T47D (cell line): ENCODE measurements at regions not wholly inside any gene's neighbourhood (a gene's known extent, or its start where the extent isn't known, plus 50 kb on each side); places are given as distances from the start of the nearest gene placed in this dataset.

Experiments used
- DNase-seq, 2 experiments: peaks; one replicate each; pipeline versions ENCODE4 v3.0.0 to v3.0.0-alpha.2; 2011 to 2012; ENCODE audit warnings: low read depth in 1 of 2, low spot score in 1 of 2
- JUND ChIP-seq: IDR thresholded peaks from 2 replicates; pipeline ENCODE4 v1.6.1; 2012; ENCODE audit warnings: low read depth
- in situ Hi-C: cut with HindIII; loops from 2 replicates; pipeline ENCODE4 v1.10.0; 2016; ENCODE audit warnings: low sequenced_read_pairs, low pct_unique_long_range_greater_than_20kb

DNA sequence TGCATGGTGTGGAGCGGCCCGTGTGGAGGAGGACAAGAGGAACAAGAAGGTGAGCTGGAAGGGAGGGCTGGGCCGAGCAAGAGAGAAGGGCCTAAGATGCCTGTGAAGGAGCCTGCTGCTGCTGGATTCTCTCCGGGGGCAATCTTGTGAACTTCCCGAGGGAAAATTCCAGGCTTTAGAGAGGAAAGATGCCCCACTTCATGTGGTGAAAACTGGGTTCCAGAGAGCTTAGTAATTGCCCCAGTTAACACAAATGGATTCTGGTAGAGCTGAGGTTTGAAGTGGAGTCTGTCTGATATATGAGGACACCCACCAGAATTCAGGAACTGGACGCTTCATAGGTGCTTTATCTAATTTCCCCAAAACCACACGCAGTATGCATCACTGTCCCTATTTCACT, 114.1 kb upstream of the ZMIZ1 start:
- no peak for TF ChIP-seq JUND
- in situ Hi-C loops: no loop called here
- no peak for DNase-seq

DNA sequence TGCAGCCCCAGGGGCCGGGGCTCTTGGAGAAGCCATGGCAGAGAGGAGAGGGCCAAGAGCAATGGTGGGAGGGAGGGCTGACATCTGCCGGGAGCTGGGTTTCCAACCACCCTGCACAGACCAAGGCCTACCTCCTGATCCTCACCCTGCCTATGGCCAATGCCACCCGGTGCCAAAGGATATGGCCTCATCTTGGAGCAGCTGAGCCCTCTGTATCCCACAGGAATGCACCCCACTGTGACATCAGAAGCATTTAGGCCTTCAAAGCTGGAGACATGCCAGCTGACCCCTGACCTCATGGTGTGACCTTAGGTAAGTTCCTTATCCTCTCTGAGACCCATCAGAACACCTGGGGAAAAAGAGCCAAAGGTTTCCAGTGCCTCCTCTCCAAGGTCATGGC, 113.6 kb upstream of the ZMIZ1 start:
- DNase-seq: no peak
- TF ChIP-seq JUND: no peak
- in situ Hi-C loops: no loop called here

DNA sequence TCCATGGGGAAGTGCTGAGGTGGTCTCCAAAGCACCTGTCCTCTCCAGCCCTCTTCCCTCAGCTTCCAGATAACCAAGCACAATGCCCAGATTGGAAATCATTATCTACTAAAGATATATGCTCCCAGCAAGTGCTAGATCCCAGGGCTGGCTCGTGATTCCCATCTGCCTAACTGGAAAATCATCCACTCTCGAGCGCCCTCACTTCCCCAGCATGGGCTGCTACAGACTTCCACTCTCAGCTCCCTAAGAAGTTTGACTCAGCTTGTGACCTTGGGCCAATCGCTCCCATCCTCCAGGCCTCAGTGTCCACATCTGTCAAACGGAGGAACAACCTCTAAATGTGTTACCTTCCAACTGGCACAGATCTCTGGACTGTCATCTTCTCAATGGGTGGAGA, 112.4 kb upstream of the ZMIZ1 start:
- in situ Hi-C loops: no loop called here
- no peak for DNase-seq
- TF ChIP-seq JUND: no peak

DNA sequence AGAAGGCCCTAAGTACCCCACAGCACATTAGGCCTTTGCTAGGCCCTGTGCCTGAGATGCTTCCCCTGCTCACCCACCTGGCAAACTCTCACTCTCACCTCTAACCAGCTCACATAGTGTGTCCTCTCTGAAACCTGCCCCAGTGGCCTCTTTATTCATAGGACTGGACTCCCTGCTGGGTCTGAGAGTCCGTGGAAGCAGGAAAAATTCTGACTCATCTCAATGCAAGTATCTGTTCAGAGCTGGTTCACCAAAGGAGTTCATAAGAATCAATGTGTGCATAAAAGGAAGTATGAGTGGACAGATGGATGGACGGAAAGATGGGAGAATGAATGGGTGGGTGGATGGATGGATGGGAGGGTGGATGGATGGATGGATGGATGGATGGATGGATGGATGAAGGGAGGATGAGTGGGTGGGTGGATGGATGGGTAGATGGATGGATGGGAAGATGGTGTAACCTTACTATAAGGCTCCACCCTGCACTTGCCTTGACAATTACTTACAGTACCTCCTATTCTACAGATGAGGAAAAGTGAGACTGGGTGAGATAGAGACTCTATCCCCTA, 111.2 kb upstream of the ZMIZ1 start:
- in situ Hi-C loops: no loop called here
- no peak for DNase-seq
- TF ChIP-seq JUND: no peak

DNA sequence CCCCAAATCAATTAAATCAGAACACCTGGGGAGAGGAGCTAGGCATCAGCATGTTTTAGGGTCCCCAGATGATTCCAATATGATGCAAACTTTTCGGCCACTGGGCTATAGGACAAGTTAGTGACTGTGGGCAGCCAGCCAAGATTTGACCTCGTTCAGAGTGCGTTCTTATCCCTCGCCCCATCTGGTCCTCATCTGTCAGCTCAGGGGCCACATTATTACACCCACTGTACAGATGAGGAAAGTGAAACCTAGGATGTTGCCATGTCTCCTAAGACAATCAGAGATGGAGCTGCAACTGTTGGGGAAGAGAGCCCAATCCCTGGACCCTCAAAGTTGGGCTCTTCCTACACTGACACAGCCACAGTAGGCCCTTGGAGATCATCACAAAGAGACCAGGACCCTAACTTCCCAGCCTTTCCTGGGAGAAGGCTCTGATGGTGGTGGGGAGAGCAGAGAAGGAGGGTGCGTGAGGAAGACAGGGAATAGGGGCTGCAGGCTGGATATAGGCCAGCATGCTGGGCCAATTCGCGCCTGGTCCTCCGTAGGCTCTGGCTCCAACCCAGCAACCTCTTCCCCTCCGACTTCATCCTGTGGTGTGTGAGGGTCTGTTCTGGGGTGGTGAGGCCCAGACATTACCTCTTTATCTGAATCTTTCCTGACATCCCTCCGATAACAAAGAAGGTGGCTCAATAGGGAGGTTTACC, 109.4 kb upstream of the ZMIZ1 start:
- DNase-seq: no peak
- no peak for TF ChIP-seq JUND
- in situ Hi-C loops: no loop called here

DNA sequence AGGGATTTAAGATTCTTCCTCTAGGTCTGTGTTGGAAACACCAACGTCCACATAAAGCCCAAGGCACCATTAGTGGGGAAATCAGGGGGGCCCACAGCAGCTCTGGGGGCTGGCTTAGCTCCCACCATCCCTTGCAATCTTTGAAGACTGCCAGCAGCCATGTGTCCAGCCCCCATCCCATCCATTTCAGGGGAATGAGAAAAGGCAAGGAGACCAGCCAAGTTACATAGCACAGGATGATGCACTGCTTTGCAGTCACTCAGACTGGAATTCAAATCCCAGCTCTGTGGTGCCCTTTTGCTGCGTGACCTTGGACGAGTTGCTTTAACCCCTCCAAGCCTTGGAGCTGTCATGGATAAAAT, 108.9 kb upstream of the ZMIZ1 start:
- in situ Hi-C loops: no loop called here
- DNase-seq: no peak
- no peak for TF ChIP-seq JUND

DNA sequence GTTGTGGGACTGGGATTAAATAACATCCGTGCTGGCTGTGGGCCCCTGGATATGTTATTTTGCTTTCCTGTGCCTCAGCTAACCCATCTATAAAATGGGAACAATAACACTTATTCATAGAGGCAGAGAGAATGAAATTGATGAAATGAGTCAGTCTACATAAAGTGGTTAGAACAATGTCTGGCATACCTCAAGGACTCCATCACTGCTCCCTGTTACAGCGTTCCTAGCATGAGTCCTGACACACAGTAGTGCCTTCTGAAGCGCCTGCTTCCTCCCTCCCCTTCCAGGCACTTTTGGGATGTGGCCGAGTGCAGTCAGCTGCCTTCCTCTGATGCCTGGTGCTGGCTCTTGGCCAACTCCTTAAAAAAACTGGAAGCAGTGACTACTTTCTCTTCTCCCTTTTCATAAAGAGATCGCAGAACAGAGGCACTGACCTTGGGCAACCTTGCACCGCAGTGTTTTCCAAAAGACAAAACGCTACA, 108.4 kb upstream of the ZMIZ1 start:
- DNase-seq: no peak
- in situ Hi-C loops: no loop called here
- TF ChIP-seq JUND: no peak

DNA sequence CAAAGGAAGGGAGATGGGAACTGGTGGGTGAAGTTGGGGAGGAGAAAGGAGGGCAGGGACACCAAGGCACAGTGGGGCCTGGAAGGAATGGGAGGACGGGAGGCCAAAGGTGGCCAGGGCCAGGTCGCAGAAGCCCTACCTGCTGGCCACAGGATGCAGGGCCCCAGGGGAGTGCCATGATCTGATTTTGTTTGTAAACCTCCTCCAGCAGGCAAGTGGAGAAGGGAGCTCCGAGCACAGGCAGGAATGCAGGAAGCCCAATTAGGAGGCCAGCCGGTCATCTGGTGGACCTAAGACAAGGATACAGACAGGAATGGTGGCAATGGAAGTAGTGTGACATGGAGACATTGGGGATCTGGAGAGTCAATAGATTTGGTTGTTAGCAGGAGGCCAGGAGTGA, 107.0 kb upstream of the ZMIZ1 start:
- no peak for TF ChIP-seq JUND
- in situ Hi-C loops: no loop called here
- DNase-seq: no peak

DNA sequence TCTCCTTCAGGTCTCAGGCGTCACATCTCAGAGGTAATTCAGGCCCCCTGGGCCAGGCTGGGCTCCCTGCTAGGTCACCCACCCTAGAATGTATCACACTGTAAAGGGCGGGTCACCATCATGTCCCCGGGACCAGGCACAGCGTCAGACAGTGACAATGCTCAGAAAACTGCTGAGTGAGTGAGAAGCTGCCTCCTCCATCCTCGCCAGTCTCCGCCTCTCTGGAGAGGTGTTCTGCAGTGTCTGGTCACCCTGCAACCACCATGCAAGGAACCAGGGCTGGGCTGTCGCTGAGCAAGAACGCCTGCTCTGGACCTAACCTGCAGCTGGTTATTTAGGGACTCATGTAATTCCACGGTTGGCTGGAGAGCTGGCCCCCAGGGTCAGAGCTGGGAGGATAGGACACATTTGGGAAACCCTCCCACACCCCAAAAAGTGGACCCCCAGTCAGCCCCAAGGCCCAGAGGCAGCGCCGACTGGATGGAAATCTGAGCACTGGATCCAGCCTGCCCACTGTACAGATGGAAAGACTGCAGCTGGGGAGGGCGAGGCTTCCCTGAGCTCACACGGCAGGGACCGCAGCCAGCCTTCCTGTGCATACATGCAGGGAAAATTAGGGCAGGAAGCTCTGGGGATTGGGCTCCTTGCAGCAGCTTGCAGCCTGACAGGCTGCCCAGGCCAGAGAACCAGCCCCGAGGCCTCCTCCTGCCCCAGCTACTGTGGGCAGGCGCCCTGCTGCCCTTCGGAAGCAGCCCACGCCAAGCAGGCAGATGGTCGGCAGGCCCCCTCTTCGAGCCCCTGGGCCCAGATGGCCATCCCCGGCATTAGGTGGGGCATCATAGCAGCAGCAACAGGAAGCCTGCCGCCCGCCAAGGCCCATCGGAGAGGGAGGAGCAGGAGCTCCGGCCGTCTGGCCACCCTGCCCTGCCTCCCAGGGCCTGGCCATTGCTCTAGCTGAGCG, 105.4 kb upstream of the ZMIZ1 start:
- DNase-seq: no peak
- in situ Hi-C loops: no loop called here
- TF ChIP-seq JUND: no peak

DNA sequence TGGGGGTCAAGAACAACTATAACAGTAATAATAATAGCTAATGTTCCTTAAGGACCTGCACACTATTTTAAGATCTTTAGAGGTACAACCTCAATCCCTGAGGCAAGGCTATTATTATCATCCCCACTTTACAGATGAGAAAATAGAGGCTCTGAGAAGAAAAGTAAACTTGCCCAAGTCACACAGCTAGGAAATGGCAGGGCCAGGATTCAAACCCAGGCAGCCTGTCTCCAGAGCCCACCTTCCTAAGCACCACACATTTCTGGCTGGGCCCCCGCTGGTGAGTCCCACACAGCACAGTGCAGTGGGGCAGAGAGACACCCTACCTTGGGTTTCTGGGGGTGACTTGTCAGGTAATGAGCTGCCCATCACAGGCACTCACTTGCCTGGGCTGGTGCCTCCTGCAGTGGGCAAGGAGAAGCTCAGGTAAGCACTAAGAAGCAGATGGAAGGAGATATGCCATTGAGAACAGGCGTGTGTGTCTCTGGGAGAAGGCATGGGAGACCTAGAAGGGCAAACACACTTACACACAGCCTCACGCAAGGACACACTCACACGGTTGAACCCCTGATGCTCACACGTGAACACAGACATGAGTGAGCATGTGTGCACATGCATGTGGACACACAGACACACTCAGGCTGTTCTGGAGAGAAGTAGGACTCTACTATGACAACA, 104.4 kb upstream of the ZMIZ1 start:
- in situ Hi-C loops: no loop called here
- no peak for TF ChIP-seq JUND
- no peak for DNase-seq

DNA sequence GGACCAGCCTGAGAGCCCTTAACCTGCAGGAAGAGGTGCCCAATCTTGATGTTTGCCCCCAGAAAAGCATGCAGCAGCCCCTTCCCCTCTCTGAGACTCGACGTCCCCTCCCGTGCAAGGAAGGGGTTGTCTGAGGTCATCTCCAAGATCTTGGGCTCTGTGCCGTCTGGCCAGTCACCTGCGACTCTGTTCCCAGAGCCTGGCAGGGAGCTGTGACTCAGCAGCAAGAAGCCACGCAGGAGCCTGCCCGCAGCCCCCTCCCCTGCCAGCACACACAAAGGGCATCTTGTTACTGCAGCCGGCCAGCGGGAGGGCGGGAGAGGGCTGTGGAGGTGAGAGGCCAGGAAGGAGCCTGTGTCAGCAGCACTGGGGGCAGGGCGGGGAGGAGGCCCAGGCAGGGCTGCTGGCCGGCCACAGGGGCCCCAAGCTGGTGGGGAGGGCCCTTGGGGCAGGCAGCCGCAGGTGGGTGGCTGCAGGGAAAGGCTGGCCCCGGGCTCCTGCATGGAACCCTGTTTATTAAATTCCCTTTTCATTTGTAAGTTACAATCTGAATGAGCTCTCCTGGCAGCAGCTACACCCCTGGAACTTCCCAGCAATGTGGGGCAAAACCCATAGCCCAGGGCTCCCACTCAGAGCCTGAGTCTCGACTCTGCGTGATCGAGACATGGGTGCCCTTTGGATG, 103.7 kb upstream of the ZMIZ1 start:
- in situ Hi-C loops: no loop called here
- DNase-seq: peak in 1 of 2 experiments; percentile 35
- TF ChIP-seq JUND: no peak

DNA sequence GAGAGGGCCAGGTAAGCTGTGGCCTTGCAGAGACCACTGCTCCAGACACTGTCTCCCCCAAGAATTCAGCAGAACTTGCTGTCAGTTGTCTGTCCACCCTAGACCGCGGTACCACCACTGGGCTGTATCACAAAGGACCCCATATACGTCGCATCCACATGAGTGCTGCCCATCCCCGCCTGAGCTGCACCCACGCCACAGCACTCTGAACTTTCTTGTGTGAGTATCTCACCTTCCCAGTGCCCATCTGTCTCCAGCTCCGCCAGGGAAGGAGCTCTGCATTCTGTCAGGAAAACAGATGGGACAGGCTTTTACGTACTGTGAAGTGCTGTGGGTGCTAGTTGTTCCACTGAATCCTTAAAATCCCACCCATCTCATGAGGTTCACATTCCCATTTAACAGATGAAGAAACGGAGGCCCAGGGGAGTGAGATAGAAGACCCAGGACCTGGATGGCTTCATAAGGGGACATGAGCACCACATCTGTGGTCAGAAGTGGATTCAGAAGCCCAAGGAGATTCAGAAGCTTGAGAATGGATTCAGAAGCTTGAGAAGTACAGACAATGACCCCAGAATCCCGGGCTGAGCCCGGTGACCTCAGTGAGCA, 102.5 kb upstream of the ZMIZ1 start:
- in situ Hi-C loops: no loop called here
- no peak for TF ChIP-seq JUND
- DNase-seq: no peak
